GM18520 (cell line): ENCODE measurements at regions not wholly inside any gene's neighbourhood (a gene's known extent, or its start where the extent isn't known, plus 50 kb on each side); places are given as distances from the start of the nearest gene placed in this dataset.
"Not testable (repeated sequence)": the region's sequence is repeated elsewhere in the genome, so short reads cannot be mapped to it uniquely, and the experiment has no call there.

Experiments used
- ATAC-seq: cut with Tn5 transposase; IDR thresholded peaks from one replicate; pipeline ENCODE4 v1.9.1; 2021; ENCODE audit not compliant: unreplicated experiment

GRCh38 chr2:89947208-89947815, 1255.8 kb downstream of the RPIA start:
- not testable (repeated sequence) for ATAC-seq

GRCh38 chr2:89948102-89948501, 1256.6 kb downstream of the RPIA start:
- not testable (repeated sequence) for ATAC-seq

- ATAC-seq, result not testable (repeated sequence)
These were observed 1259.3 kb downstream of the RPIA start for GRCh38 chr2:89950807-89951206.

GRCh38 chr2:89957236-89957635, 1265.8 kb downstream of the RPIA start:
- ATAC-seq, result not testable (repeated sequence)

- ATAC-seq, result not testable (repeated sequence)
These were observed 1268.4 kb downstream of the RPIA start for GRCh38 chr2:89959729-89960378.

GRCh38 chr2:89960570-89960969, 1269.1 kb downstream of the RPIA start:
- ATAC-seq, result not testable (repeated sequence)

- ATAC-seq, result not testable (repeated sequence)
These were observed 1277.1 kb downstream of the RPIA start for GRCh38 chr2:89968567-89968966.

GRCh38 chr2:89969190-89969589, 1277.7 kb downstream of the RPIA start:
- ATAC-seq, result not testable (repeated sequence)

- ATAC-seq, result not testable (repeated sequence)
These were observed 1282.4 kb downstream of the RPIA start for GRCh38 chr2:89973849-89974248.

GRCh38 chr2:89979826-89980537, 1288.5 kb downstream of the RPIA start:
- ATAC-seq, result not testable (repeated sequence)

- ATAC-seq, result not testable (repeated sequence)
These were observed 1290.8 kb downstream of the RPIA start for GRCh38 chr2:89982246-89982645.

- ATAC-seq, result not testable (repeated sequence)
These were observed 1294.2 kb downstream of the RPIA start for GRCh38 chr2:89985650-89986049.

GRCh38 chr2:89986532-89986931, 1295.1 kb downstream of the RPIA start:
- not testable (repeated sequence) for ATAC-seq

GRCh38 chr2:89996779-89997178, 1305.3 kb downstream of the RPIA start:
- ATAC-seq, result not testable (repeated sequence)

GRCh38 chr2:90004553-90004952, 1313.1 kb downstream of the RPIA start:
- ATAC-seq, result not testable (repeated sequence)

GRCh38 chr2:90010442-90011100, 1319.1 kb downstream of the RPIA start:
- ATAC-seq, result not testable (repeated sequence)

- not testable (repeated sequence) for ATAC-seq
These were observed 1319.6 kb downstream of the RPIA start for GRCh38 chr2:90011101-90011443.

- ATAC-seq, result not testable (repeated sequence)
These were observed 1328.4 kb downstream of the RPIA start for GRCh38 chr2:90019908-90020307.

- ATAC-seq, result not testable (repeated sequence)
These were observed 1329.8 kb downstream of the RPIA start for GRCh38 chr2:90021234-90021633.

GRCh38 chr2:90027231-90027643, 1335.8 kb downstream of the RPIA start:
- not testable (repeated sequence) for ATAC-seq

GRCh38 chr2:90028381-90029079, 1337.1 kb downstream of the RPIA start:
- ATAC-seq, result not testable (repeated sequence)
